ENCODE measurements at regions not wholly inside any gene's neighbourhood (a gene's known extent, or its start where the extent isn't known, plus 50 kb on each side); places are given as distances from the start of the nearest gene placed in this dataset.

DNA sequence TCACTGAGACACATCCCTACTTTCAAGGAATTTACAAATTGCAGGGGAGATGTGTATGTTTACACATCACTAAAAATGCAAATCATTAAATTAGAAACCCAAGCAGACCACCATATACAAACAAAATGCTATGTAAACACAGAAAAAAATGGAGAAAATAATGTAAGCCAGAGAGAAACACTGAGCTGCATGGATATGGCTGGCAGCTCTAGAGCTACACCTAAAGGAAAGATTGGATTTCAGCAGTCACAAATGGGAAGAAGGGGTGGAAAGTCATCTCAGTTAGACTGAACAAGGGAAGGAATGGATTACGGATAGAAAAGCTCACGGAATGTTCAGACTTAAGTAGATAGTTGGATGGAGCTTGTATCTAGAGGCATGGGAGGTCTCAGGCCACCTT is 186.3 kb downstream of the MOSPD2 start:
- TF ChIP-seq POLR2A (IDR thresholded peaks at IDR 0.05) = no peak
- TF ChIP-seq, protein P1, sequence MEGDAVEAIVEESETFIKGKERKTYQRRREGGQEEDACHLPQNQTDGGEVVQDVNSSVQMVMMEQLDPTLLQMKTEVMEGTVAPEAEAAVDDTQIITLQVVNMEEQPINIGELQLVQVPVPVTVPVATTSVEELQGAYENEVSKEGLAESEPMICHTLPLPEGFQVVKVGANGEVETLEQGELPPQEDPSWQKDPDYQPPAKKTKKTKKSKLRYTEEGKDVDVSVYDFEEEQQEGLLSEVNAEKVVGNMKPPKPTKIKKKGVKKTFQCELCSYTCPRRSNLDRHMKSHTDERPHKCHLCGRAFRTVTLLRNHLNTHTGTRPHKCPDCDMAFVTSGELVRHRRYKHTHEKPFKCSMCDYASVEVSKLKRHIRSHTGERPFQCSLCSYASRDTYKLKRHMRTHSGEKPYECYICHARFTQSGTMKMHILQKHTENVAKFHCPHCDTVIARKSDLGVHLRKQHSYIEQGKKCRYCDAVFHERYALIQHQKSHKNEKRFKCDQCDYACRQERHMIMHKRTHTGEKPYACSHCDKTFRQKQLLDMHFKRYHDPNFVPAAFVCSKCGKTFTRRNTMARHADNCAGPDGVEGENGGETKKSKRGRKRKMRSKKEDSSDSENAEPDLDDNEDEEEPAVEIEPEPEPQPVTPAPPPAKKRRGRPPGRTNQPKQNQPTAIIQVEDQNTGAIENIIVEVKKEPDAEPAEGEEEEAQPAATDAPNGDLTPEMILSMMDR (IDR thresholded peaks at IDR 0.05) = no peak
- intact Hi-C loops (cut with DNase I) = no loop called here

GRCh38 chrX:15056044-15056443 is 182.8 kb downstream of the MOSPD2 start:
- intact Hi-C loops (cut with DNase I) = no loop called here

More for the DNA sequence above, 186.3 kb downstream of the MOSPD2 start:
- Histone ChIP-seq H3K4me3 (no peak overlapping the region), H3K27ac (no peak overlapping the region), H3K27me3 (no peaks in the 10 kb centered on the region), H3K36me3 (no peaks in the 10 kb centered on the region), H3K4me1 (no peaks in the 10 kb centered on the region), H3K9me3 (no peaks in the 10 kb centered on the region)
- no peak for DNase-seq
- 74 to 89% methylated on average over 2 of the region's 2 CpGs for WGBS, 2 donors

DNA sequence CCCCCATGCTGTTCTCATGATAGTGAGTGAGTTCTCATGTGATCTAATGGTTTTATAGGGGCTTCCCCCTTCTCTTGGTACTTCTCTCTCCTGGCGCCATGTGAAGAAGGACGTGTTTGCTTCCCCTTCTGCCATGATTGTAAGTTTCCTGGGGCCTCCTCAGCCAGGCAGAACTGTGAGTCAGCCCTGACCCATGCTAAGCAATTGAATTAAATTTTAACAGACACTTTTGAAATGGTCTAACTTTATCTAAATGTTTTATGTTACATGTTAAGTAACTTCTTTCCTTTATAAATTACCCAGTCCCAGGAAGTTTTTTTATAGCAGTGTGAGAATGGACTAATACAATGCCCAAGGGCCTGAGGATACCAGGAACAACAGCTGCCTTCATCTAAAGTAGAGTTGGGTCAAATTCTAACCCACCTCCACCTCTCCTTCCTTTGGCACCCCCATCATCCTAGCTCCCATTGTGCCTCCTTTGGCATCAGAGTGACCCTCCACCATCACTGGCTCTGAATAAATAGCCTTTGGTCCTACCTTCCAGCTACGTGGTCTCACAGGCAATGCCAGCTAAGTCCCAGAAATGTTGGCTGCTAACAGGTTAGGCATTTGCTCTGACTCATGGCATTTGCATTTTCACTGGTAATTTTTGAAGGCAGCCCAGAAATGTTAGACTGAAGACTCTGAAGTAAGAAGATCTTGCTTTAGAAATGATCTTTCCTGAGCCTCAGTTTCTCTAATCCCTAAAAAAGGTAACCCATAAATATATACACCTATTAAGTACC is 182.1 kb downstream of the MOSPD2 start:
- no peaks in the 10 kb centered on the region for H3K4me1 ChIP-seq
- no peak for DNase-seq
- H3K27ac ChIP-seq = no peak overlapping the region
- intact Hi-C loops (cut with DNase I) = no loop called here
- no peaks in the 10 kb centered on the region for H3K27me3 ChIP-seq
- no peaks in the 10 kb centered on the region for H3K9me3 ChIP-seq
- no peak overlapping the region for H3K4me3 ChIP-seq
- H3K36me3 ChIP-seq = no peaks in the 10 kb centered on the region
- TF ChIP-seq, protein P1 (IDR thresholded peaks at IDR 0.05) = no peak
- no peak for TF ChIP-seq POLR2A (IDR thresholded peaks at IDR 0.05)
- WGBS, 2 donors = 63 to 75% methylated on average over 3 of the region's 3 CpGs

More at GRCh38 chrX:15056044-15056443, 182.8 kb downstream of the MOSPD2 start:
- WGBS, 2 donors = 70% methylated on average over 2 of the region's 2 CpGs; no CpG with 5 or more reads in 1 of the 2 donors
- Histone ChIP-seq H3K4me3 (no peak overlapping the region), H3K4me1 (no peaks in the 10 kb centered on the region), H3K9me3 (no peaks in the 10 kb centered on the region), H3K27ac (no peak overlapping the region), H3K27me3 (no peaks in the 10 kb centered on the region), H3K36me3 (no peaks in the 10 kb centered on the region)
- TF ChIP-seq, protein P1 (IDR thresholded peaks at IDR 0.05) = no peak
- no peak for TF ChIP-seq POLR2A (IDR thresholded peaks at IDR 0.05)
- no peak for DNase-seq

DNA sequence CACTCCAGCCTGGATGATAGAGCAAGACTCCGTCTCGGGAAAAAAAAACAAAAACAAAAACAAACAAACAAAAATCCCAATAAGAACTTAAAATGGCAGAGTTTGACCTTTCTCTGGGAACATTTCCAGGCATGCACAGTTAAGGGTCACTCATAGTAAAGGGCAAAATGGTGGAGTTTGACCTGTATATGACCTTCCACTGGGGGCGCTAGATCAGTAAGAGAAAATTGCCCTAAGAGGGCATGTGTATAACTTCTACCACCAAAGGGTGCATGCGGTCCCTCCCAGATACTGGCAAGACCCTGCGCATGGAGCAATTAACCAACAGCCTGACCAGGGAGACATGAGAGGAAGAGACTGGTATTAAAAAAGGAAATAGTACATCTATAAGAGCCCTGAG is 177.2 kb downstream of the MOSPD2 start:
- Histone ChIP-seq H3K4me1 (no peaks in the 10 kb centered on the region), H3K36me3 (no peaks in the 10 kb centered on the region), H3K4me3 (no peak overlapping the region), H3K27ac (no peak overlapping the region), H3K9me3 (no peaks in the 10 kb centered on the region), H3K27me3 (no peaks in the 10 kb centered on the region)
- intact Hi-C loops (cut with DNase I) = no loop called here
- no peak for DNase-seq
- TF ChIP-seq, protein P1 (IDR thresholded peaks at IDR 0.05) = no peak
- TF ChIP-seq POLR2A (IDR thresholded peaks at IDR 0.05) = no peak
- 78 to 93% methylated on average over 2 to 5 of the region's 5 CpGs for WGBS, 2 donors

DNA sequence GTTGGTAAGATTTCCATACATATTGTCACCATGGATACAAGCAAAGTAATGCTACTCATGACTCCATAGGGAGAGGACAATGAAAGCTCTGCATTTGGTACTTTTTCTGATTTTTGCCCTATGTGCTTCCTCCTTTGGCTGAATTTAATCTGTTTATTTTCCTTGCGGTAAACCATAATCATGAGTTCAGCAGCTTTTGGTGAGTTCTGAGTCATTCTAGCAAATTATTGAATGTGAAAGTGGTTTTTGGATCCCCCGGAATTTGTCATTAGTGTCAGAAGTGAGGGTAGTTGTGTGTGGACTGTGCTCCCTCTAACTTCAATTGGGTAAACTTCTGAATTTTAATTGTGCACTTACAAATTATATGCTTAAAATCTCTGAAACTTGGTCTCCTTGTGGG is 170.3 kb downstream of the MOSPD2 start:
- Histone ChIP-seq H3K4me3 (no peak overlapping the region), H3K36me3 (no peaks in the 10 kb centered on the region), H3K27me3 (no peaks in the 10 kb centered on the region), H3K27ac (no peak overlapping the region), H3K4me1 (no peaks in the 10 kb centered on the region), H3K9me3 (no peaks in the 10 kb centered on the region)
- TF ChIP-seq POLR2A (IDR thresholded peaks at IDR 0.05) = no peak
- DNase-seq = no peak
- intact Hi-C loops (cut with DNase I) = no loop called here
- 0 to 45% methylated on average over 2 of the region's 2 CpGs for WGBS, 2 donors
